ENCODE measurements at regions not wholly inside any gene's neighbourhood (a gene's known extent, or its start where the extent isn't known, plus 50 kb on each side); places are given as distances from the start of the nearest gene placed in this dataset.

DNA sequence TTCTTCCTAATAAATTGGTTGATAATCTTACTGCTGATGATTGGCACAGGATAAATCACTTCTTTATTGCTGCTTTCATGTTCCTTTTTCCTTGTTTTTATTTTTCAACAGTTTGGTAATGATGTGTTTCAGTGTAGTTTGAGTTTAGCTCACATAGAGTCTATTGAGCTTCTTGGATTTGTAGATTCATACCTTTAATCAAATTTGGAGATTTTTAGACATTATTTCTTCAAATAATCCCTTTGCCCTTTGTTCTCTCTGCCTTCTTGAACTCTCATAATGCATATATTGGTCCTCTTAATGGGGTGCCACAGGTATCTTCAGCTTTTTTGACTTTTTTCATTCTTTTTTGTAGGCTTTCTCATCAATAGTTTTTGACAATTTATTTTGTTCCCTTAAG, 275.3 kb downstream of the TLE4 start:
- TF ChIP-seq, protein P1, sequence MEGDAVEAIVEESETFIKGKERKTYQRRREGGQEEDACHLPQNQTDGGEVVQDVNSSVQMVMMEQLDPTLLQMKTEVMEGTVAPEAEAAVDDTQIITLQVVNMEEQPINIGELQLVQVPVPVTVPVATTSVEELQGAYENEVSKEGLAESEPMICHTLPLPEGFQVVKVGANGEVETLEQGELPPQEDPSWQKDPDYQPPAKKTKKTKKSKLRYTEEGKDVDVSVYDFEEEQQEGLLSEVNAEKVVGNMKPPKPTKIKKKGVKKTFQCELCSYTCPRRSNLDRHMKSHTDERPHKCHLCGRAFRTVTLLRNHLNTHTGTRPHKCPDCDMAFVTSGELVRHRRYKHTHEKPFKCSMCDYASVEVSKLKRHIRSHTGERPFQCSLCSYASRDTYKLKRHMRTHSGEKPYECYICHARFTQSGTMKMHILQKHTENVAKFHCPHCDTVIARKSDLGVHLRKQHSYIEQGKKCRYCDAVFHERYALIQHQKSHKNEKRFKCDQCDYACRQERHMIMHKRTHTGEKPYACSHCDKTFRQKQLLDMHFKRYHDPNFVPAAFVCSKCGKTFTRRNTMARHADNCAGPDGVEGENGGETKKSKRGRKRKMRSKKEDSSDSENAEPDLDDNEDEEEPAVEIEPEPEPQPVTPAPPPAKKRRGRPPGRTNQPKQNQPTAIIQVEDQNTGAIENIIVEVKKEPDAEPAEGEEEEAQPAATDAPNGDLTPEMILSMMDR (IDR thresholded peaks at IDR 0.05) = no peak
- TF ChIP-seq EP300 (IDR thresholded peaks at IDR 0.05) (no peak), POLR2A (IDR thresholded peaks at IDR 0.05) (no peak)

All from upper lobe of left lung (tissue), 4 donors.